ENCODE measurements at regions not wholly inside any gene's neighbourhood (a gene's known extent, or its start where the extent isn't known, plus 50 kb on each side); places are given as distances from the start of the nearest gene placed in this dataset.
"Not testable (repeated sequence)": the region's sequence is repeated elsewhere in the genome, so short reads cannot be mapped to it uniquely, and the experiment has no call there.

- in situ Hi-C loops (cut with HindIII; ENCODE audit: low pct_ligation_motif_present, low pct_unique_long_range_greater_than_20kb, low sequenced_read_pairs) = no loop called here
- DNase-seq = no peak
Measured at GRCh38 chr17:20721171-20721570, 141.6 kb downstream of the CDRT15L2 start.

GRCh38 chr17:20724391-20724790, 144.9 kb downstream of the CDRT15L2 start:
- in situ Hi-C loops (cut with HindIII; ENCODE audit: low pct_ligation_motif_present, low pct_unique_long_range_greater_than_20kb, low sequenced_read_pairs); DNase-seq: not testable (repeated sequence)

- DNase-seq; in situ Hi-C loops (cut with HindIII; ENCODE audit: low pct_ligation_motif_present, low pct_unique_long_range_greater_than_20kb, low sequenced_read_pairs): not testable (repeated sequence)
Measured at GRCh38 chr17:20727201-20727600, 147.7 kb downstream of the CDRT15L2 start.

GRCh38 chr17:20728181-20728580, 148.7 kb downstream of the CDRT15L2 start:
- no peak for DNase-seq
- in situ Hi-C loops (cut with HindIII; ENCODE audit: low pct_ligation_motif_present, low pct_unique_long_range_greater_than_20kb, low sequenced_read_pairs) = no loop called here

- DNase-seq; in situ Hi-C loops (cut with HindIII; ENCODE audit: low pct_ligation_motif_present, low pct_unique_long_range_greater_than_20kb, low sequenced_read_pairs): not testable (repeated sequence)
Measured at GRCh38 chr17:20731131-20731530, 151.6 kb downstream of the CDRT15L2 start.

GRCh38 chr17:20733923-20734322, 154.4 kb downstream of the CDRT15L2 start:
- DNase-seq = no peak
- in situ Hi-C loops (cut with HindIII; ENCODE audit: low pct_ligation_motif_present, low pct_unique_long_range_greater_than_20kb, low sequenced_read_pairs) = no loop called here

GRCh38 chr17:20735796-20736195, 156.3 kb downstream of the CDRT15L2 start:
- in situ Hi-C loops (cut with HindIII; ENCODE audit: low pct_ligation_motif_present, low pct_unique_long_range_greater_than_20kb, low sequenced_read_pairs) = no loop called here
- no peak for DNase-seq

GRCh38 chr17:20737636-20738035, 158.1 kb downstream of the CDRT15L2 start:
- DNase-seq; in situ Hi-C loops (cut with HindIII; ENCODE audit: low pct_ligation_motif_present, low pct_unique_long_range_greater_than_20kb, low sequenced_read_pairs): not testable (repeated sequence)

- no peak for DNase-seq
- in situ Hi-C loops (cut with HindIII; ENCODE audit: low pct_ligation_motif_present, low pct_unique_long_range_greater_than_20kb, low sequenced_read_pairs) = no loop called here
Measured at GRCh38 chr17:20771104-20771503, 191.6 kb downstream of the CDRT15L2 start.

GRCh38 chr17:20774472-20775135, 195.1 kb downstream of the CDRT15L2 start:
- in situ Hi-C loops (cut with HindIII; ENCODE audit: low pct_ligation_motif_present, low pct_unique_long_range_greater_than_20kb, low sequenced_read_pairs) = no loop called here
- no peak for DNase-seq

GRCh38 chr17:20775331-20775730, 195.8 kb downstream of the CDRT15L2 start:
- DNase-seq = no peak
- in situ Hi-C loops (cut with HindIII; ENCODE audit: low pct_ligation_motif_present, low pct_unique_long_range_greater_than_20kb, low sequenced_read_pairs) = no loop called here

- DNase-seq = no peak
- in situ Hi-C loops (cut with HindIII; ENCODE audit: low pct_ligation_motif_present, low pct_unique_long_range_greater_than_20kb, low sequenced_read_pairs) = no loop called here
Measured at GRCh38 chr17:20779521-20779920, 200.0 kb downstream of the CDRT15L2 start.

- in situ Hi-C loops (cut with HindIII; ENCODE audit: low pct_ligation_motif_present, low pct_unique_long_range_greater_than_20kb, low sequenced_read_pairs) = no loop called here
- DNase-seq = no peak
Measured at GRCh38 chr17:20781260-20781659, 201.7 kb downstream of the CDRT15L2 start.

- in situ Hi-C loops (cut with HindIII; ENCODE audit: low pct_ligation_motif_present, low pct_unique_long_range_greater_than_20kb, low sequenced_read_pairs); DNase-seq: not testable (repeated sequence)
Measured at GRCh38 chr17:20781869-20782268, 202.3 kb downstream of the CDRT15L2 start.

GRCh38 chr17:20783091-20783490, 203.6 kb downstream of the CDRT15L2 start:
- DNase-seq = no peak
- in situ Hi-C loops (cut with HindIII; ENCODE audit: low pct_ligation_motif_present, low pct_unique_long_range_greater_than_20kb, low sequenced_read_pairs) = no loop called here

GRCh38 chr17:20784100-20784665, 204.7 kb downstream of the CDRT15L2 start:
- no peak for DNase-seq
- in situ Hi-C loops (cut with HindIII; ENCODE audit: low pct_ligation_motif_present, low pct_unique_long_range_greater_than_20kb, low sequenced_read_pairs) = no loop called here

- in situ Hi-C loops (cut with HindIII; ENCODE audit: low pct_ligation_motif_present, low pct_unique_long_range_greater_than_20kb, low sequenced_read_pairs) = no loop called here
- DNase-seq = no peak
Measured at GRCh38 chr17:20787281-20787680, 207.8 kb downstream of the CDRT15L2 start.

- in situ Hi-C loops (cut with HindIII; ENCODE audit: low pct_ligation_motif_present, low pct_unique_long_range_greater_than_20kb, low sequenced_read_pairs) = no loop called here
- DNase-seq = no peak
Measured at GRCh38 chr17:20791626-20792025, 212.1 kb downstream of the CDRT15L2 start.

GRCh38 chr17:20794532-20794931, 215.0 kb downstream of the CDRT15L2 start:
- DNase-seq; in situ Hi-C loops (cut with HindIII; ENCODE audit: low pct_ligation_motif_present, low pct_unique_long_range_greater_than_20kb, low sequenced_read_pairs): not testable (repeated sequence)

- no peak for DNase-seq
- in situ Hi-C loops (cut with HindIII; ENCODE audit: low pct_ligation_motif_present, low pct_unique_long_range_greater_than_20kb, low sequenced_read_pairs) = no loop called here
Measured at GRCh38 chr17:20797292-20797691, 217.8 kb downstream of the CDRT15L2 start.
